GM23248 (cell line): ENCODE measurements at regions not wholly inside any gene's neighbourhood (a gene's known extent, or its start where the extent isn't known, plus 50 kb on each side); places are given as distances from the start of the nearest gene placed in this dataset.

Experiments used
- EZH2 ChIP-seq: fragments of 200-600 bp; sonication (generic); IDR thresholded peaks from 2 replicates; pipeline ENCODE4 v1.6.1; 2018; ENCODE audit warnings: antibody characterized with exemption, mild to moderate bottlenecking; ENCODE audit not compliant: insufficient read depth, poor library complexity, severe bottlenecking
- EZH2phosphoT487 ChIP-seq: fragments of 200-600 bp; sonication (generic); IDR thresholded peaks from 2 replicates; pipeline ENCODE4 v1.6.1; 2018; ENCODE audit warnings: antibody characterized with exemption, moderate library complexity, mild to moderate bottlenecking, low read depth; ENCODE audit not compliant: insufficient read depth

GRCh38 chr11:69925366-69926196 lies 106.4 kb upstream of the FGF3 start:
- TF ChIP-seq EZH2phosphoT487: no peak
- peak; percentile 21 for TF ChIP-seq EZH2
